Endometrium (tissue), 2 donors: ENCODE measurements at regions not wholly inside any gene's neighbourhood (a gene's known extent, or its start where the extent isn't known, plus 50 kb on each side); places are given as distances from the start of the nearest gene placed in this dataset.

Experiments used
- FAIRE-seq: peaks from 2 replicates; lab custom pipeline; 2012; peaks lifted over from hg19 to GRCh38; lab: Jason Lieb, UNC
- donor health status: control.
- donor health status: control.

- no peak for FAIRE-seq
Measured at GRCh38 chr10:44618910-44619309, 234.0 kb upstream of the CXCL12 start.

GRCh38 chr10:44619521-44619920 is 234.6 kb upstream of the CXCL12 start:
- no peak for FAIRE-seq

GRCh38 chr10:44619975-44620374 is 235.1 kb upstream of the CXCL12 start:
- FAIRE-seq: no peak

- FAIRE-seq: no peak
Measured at GRCh38 chr10:44627591-44628354, 242.9 kb upstream of the CXCL12 start.

GRCh38 chr10:44628921-44629320 is 244.0 kb upstream of the CXCL12 start:
- no peak for FAIRE-seq

GRCh38 chr10:44635176-44635575 is 250.3 kb upstream of the CXCL12 start:
- FAIRE-seq: no peak

GRCh38 chr10:44636625-44637024 is 251.7 kb upstream of the CXCL12 start:
- no peak for FAIRE-seq

GRCh38 chr10:44640429-44640828 is 255.5 kb upstream of the CXCL12 start:
- no peak for FAIRE-seq

- no peak for FAIRE-seq
Measured at GRCh38 chr10:44647473-44647872, 262.6 kb upstream of the CXCL12 start.

GRCh38 chr10:44647877-44648542 is 263.1 kb upstream of the CXCL12 start:
- peak; percentile 75 for FAIRE-seq

- peak; percentile 87 for FAIRE-seq
Measured at GRCh38 chr10:44650691-44651661, 260.2 kb upstream of the TMEM72 start.

GRCh38 chr10:44651834-44652233 is 259.3 kb upstream of the TMEM72 start:
- FAIRE-seq: no peak

- no peak for FAIRE-seq
Measured at GRCh38 chr10:44659320-44659719, 251.8 kb upstream of the TMEM72 start.

- FAIRE-seq: peak; percentile 90
Measured at GRCh38 chr10:44660271-44660670, 250.9 kb upstream of the TMEM72 start.

- peak; percentile 23 for FAIRE-seq
Measured at GRCh38 chr10:44662051-44662450, 249.1 kb upstream of the TMEM72 start.

- no peak for FAIRE-seq
Measured at GRCh38 chr10:44668336-44668735, 242.8 kb upstream of the TMEM72 start.

GRCh38 chr10:44671319-44671718 is 239.8 kb upstream of the TMEM72 start:
- FAIRE-seq: no peak

- FAIRE-seq: no peak
Measured at GRCh38 chr10:44673245-44673983, 237.7 kb upstream of the TMEM72 start.

- no peak for FAIRE-seq
Measured at GRCh38 chr10:44674536-44675386, 236.4 kb upstream of the TMEM72 start.

- no peak for FAIRE-seq
Measured at GRCh38 chr10:44675387-44675874, 235.7 kb upstream of the TMEM72 start.

- no peak for FAIRE-seq
Measured at GRCh38 chr10:44680764-44681163, 230.4 kb upstream of the TMEM72 start.
